ENCODE measurements at regions not wholly inside any gene's neighbourhood (a gene's known extent, or its start where the extent isn't known, plus 50 kb on each side); places are given as distances from the start of the nearest gene placed in this dataset.

DNA sequence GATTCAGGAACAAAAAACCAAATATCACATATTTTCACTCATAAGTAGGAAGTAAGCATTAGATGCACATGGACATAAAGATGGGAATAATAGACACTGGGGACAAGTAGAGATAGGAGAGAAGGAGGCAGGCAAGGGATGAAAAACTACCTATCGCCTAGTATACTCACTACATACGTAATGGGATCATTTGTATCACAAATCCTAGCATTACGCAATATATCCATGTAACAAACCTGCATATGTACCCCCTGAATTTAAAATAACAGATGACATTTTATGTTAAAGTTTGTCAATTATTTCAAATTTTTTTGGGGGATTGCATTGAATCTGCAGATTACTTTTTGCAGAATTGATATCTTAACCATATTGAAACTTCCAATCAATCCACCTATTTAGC lies 660.5 kb upstream of the MAN1A1 start:
- no peak for TF ChIP-seq CTBP2 (IDR thresholded peaks at IDR 0.05; ENCODE audit: borderline replicate concordance, insufficient read depth, insufficient read length, low read length)
- TF ChIP-seq, protein P1, sequence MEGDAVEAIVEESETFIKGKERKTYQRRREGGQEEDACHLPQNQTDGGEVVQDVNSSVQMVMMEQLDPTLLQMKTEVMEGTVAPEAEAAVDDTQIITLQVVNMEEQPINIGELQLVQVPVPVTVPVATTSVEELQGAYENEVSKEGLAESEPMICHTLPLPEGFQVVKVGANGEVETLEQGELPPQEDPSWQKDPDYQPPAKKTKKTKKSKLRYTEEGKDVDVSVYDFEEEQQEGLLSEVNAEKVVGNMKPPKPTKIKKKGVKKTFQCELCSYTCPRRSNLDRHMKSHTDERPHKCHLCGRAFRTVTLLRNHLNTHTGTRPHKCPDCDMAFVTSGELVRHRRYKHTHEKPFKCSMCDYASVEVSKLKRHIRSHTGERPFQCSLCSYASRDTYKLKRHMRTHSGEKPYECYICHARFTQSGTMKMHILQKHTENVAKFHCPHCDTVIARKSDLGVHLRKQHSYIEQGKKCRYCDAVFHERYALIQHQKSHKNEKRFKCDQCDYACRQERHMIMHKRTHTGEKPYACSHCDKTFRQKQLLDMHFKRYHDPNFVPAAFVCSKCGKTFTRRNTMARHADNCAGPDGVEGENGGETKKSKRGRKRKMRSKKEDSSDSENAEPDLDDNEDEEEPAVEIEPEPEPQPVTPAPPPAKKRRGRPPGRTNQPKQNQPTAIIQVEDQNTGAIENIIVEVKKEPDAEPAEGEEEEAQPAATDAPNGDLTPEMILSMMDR (IDR thresholded peaks at IDR 0.05; ENCODE audit: control extremely low read depth in 1 of 3, insufficient read depth in 1 of 3, low read depth in 1 of 3, low read length in 3 of 3), result no peak
- TF ChIP-seq NRF1 (IDR thresholded peaks at IDR 0.05; ENCODE audit: low read depth, low read length), result no peak
- no peak for TF ChIP-seq KDM1A (IDR thresholded peaks at IDR 0.05; ENCODE audit: borderline replicate concordance, low read length)
- TF ChIP-seq GTF2F1 (IDR thresholded peaks at IDR 0.05; ENCODE audit: borderline replicate concordance, low read depth, low read length), result no peak
- no peak for TF ChIP-seq POLR2AphosphoS5 (IDR thresholded peaks at IDR 0.05; ENCODE audit: low read depth, low read length)
- no peak for TF ChIP-seq RBBP5 (IDR thresholded peaks at IDR 0.05; ENCODE audit: borderline replicate concordance, low read depth, low read length)
- TF ChIP-seq KDM5A (IDR thresholded peaks at IDR 0.05; ENCODE audit: low read length), result no peak
- TF ChIP-seq MAX (IDR thresholded peaks at IDR 0.05), result no peak
- TF ChIP-seq POLR2A (IDR thresholded peaks at IDR 0.05; ENCODE audit: control extremely low read depth in 1 of 2, low read depth in 2 of 2, low read length in 2 of 2), result no peak
- no peak for TF ChIP-seq USF2 (IDR thresholded peaks at IDR 0.05; ENCODE audit: low read length)
